K562 (cell line): ENCODE measurements at regions not wholly inside any gene's neighbourhood (a gene's known extent, or its start where the extent isn't known, plus 50 kb on each side); places are given as distances from the start of the nearest gene placed in this dataset.

ENCODE experiments used
- ATAC-seq: fragments of 200-7000 bp; cut with Tn5 transposase; 3 replicates; pipeline ENCODE4 v1.9.1; 2020; ENCODE audit warnings: moderate library complexity
- BruUV-seq: library from RNA; stranded (reverse); fragments of 400-500 nt; replicated peaks from 2 replicates; lab custom pipeline; 2021; lab: Mats Ljungman, UMichigan
- CTCF ChIA-PET: fragments of 300-600 bp; formaldehyde crosslinking; extraction: SDS; loops from one replicate; lab custom pipeline; 2021; ENCODE audit warnings: low intra/inter-chr PET ratio; lab: Yijun Ruan, JAX
- POLR2A ChIA-PET: fragments of 300-600, 350-650 bp; sonication (Branson Sonifier 250); formaldehyde crosslinking; extraction: SDS; loops from one replicate; lab custom pipeline; 2021; ENCODE audit warnings: antibody characterized with exemption, inconsistent platforms; lab: Yijun Ruan, JAX
- DNase-seq, 4 experiments: peaks; one replicate each; pipeline versions ENCODE4 v3.0.0 to v3.0.0-alpha.2; 2011 to 2018; ENCODE audit warnings: low spot score in 3 of 4, mixed read lengths in 3 of 4; ENCODE audit errors: extremely low read depth in 1 of 4
- FAIRE-seq: peaks from 2 replicates; lab custom pipeline; 2011; peaks lifted over from hg19 to GRCh38; lab: Jason Lieb, UNC
- H2AFZ ChIP-seq: 2 replicates; pipeline ENCODE4 v1.6.0; 2011; ENCODE audit warnings: low read depth, low read length, control low read depth, inconsistent platforms
- H3K27ac ChIP-seq: fragments of 200-600 bp; 3 replicates; pipeline ENCODE4 v1.8.0; 2011; ENCODE audit warnings: low read depth, mild to moderate bottlenecking, control low read depth, inconsistent platforms, low read length, moderate library complexity, mixed read lengths; ENCODE audit errors: extremely low read depth
- H3K27me3 ChIP-seq, 2 experiments: fragments of 300-600 bp in 1 of 2; 2 replicates in 1 of 2; 3 replicates in 1 of 2; pipeline versions ENCODE4 v1.6.0 to v1.8.0; 2011; ENCODE audit warnings: inconsistent platforms in 2 of 2, low read length in 2 of 2, mild to moderate bottlenecking in 1 of 2, mixed read lengths in 1 of 2, moderate library complexity in 1 of 2; ENCODE audit not compliant: control insufficient read depth in 2 of 2, insufficient read depth in 2 of 2
- H3K36me3 ChIP-seq: fragments of 300-600 bp; 3 replicates; pipeline ENCODE4 v1.8.0; 2011; ENCODE audit warnings: mild to moderate bottlenecking, low read length, inconsistent platforms; ENCODE audit not compliant: control insufficient read depth, insufficient read depth
- H3K4me1 ChIP-seq, 2 experiments: fragments of 200-600 bp in 1 of 2; replicated peaks in 1 of 2; 2 replicates in 1 of 2; 3 replicates in 1 of 2; pipeline versions ENCODE4 v1.5.1 to v1.8.0; 2011; ENCODE audit warnings: inconsistent platforms in 2 of 2, low read length in 2 of 2, mild to moderate bottlenecking in 1 of 2, mixed read lengths in 1 of 2, moderate library complexity in 1 of 2; ENCODE audit not compliant: control insufficient read depth in 2 of 2, insufficient read depth in 2 of 2
- H3K4me2 ChIP-seq: 2 replicates; pipeline ENCODE4 v1.6.1; 2011; ENCODE audit warnings: low read length, control low read depth, inconsistent platforms, mixed read lengths; ENCODE audit not compliant: insufficient read depth
- H3K4me3 ChIP-seq: fragments of 200-600 bp; sonication (generic), shearing (Covaris generic); 2 replicates; pipeline ENCODE4 v1.5.1; 2016; ENCODE audit warnings: control low read depth, inconsistent platforms
- H3K79me2 ChIP-seq: fragments of 200-600 bp; 3 replicates; pipeline ENCODE4 v1.8.0; 2011; ENCODE audit warnings: low read length, inconsistent platforms; ENCODE audit not compliant: control insufficient read depth, insufficient read depth
- H3K9ac ChIP-seq, 2 experiments: 2 replicates each; pipeline versions ENCODE4 v1.6.0 to v1.6.1; 2011; ENCODE audit warnings: low read depth in 2 of 2, low read length in 2 of 2, control low read depth in 1 of 2, inconsistent platforms in 1 of 2, mild to moderate bottlenecking in 1 of 2, mixed read lengths in 1 of 2; ENCODE audit not compliant: insufficient read depth in 1 of 2
- H3K9me1 ChIP-seq: one replicate; pipeline ENCODE4 v1.6.0; 2011; ENCODE audit warnings: inconsistent platforms, mild to moderate bottlenecking, low read length, moderate library complexity; ENCODE audit not compliant: control insufficient read depth, insufficient read depth
- H3K9me3 ChIP-seq: replicated peaks from 2 replicates; pipeline ENCODE4 v1.5.1; 2011; ENCODE audit warnings: low read depth, low read length, inconsistent platforms; ENCODE audit not compliant: control insufficient read depth, insufficient read depth
- H4K20me1 ChIP-seq: replicated peaks from 2 replicates; pipeline ENCODE4 v1.6.1; 2011; ENCODE audit warnings: low read length, inconsistent platforms, mixed read lengths; ENCODE audit not compliant: control insufficient read depth, insufficient read depth
- ARID4B ChIP-seq: sonication (generic); formaldehyde crosslinking; IDR thresholded peaks from 2 replicates; pipeline ENCODE4 v1.8.0; 2022; ENCODE audit warnings: mild to moderate bottlenecking, missing genetic modification reagents
- CREM ChIP-seq: IDR thresholded peaks from 2 replicates; pipeline ENCODE4 v1.6.1; 2014; ENCODE audit warnings: antibody characterized with exemption, low read depth
- ELF2 ChIP-seq: fragments of 250-450 bp; sonication (Bioruptor Pico); IDR thresholded peaks from 2 replicates; pipeline ENCODE4 v1.5.0; 2021; ENCODE audit warnings: mild to moderate bottlenecking
- FOXJ2 ChIP-seq: fragments of 200-800 bp; sonication (Bioruptor generic); IDR thresholded peaks from 2 replicates; pipeline ENCODE4 v1.6.1; 2016; ENCODE audit warnings: missing genetic modification characterization, missing compliant biosample characterization
- TBP ChIP-seq: optimal IDR thresholded peaks from 2 replicates; pipeline ENCODE3; 2011; ENCODE audit warnings: low read depth, low read length, improper control_type of control experiment
- THAP7 ChIP-seq: fragments of 250-450 bp; sonication (Bioruptor Pico); IDR thresholded peaks from 2 replicates; pipeline ENCODE4 v1.5.0; 2021
- TRIM28 ChIP-seq: fragments of 450-650 bp; IDR thresholded peaks from 2 replicates; pipeline ENCODE4 v1.6.1; 2017
- YBX1 ChIP-seq: fragments of 450-650 bp; IDR thresholded peaks from 2 replicates; pipeline ENCODE4 v1.7.1; 2016; ENCODE audit warnings: mild to moderate bottlenecking
- ZBTB17 ChIP-seq: fragments of 450-650 bp; formaldehyde crosslinking; IDR thresholded peaks from 2 replicates; pipeline ENCODE4 v1.4.0; 2020; ENCODE audit warnings: mild to moderate bottlenecking
- ZNF224 ChIP-seq: sonication (generic); formaldehyde crosslinking; IDR thresholded peaks from 2 replicates; pipeline ENCODE4 v1.8.0; 2022; ENCODE audit warnings: mild to moderate bottlenecking, missing genetic modification reagents
- WGBS: fragments of 100-300 bp; shearing (Covaris generic); methylation state at CpG from one replicate; pipeline ENCODE4 v1.1.6; 2016; ENCODE audit warnings: low coverage, mixed read lengths; ENCODE audit not compliant: insufficient coverage; ENCODE audit errors: missing lambda C conversion rate; 5-methylcytosine and 5-hydroxymethylcytosine counted together
- in situ Hi-C: fragments of 300-500 bp; cut with MboI; formaldehyde crosslinking; loops from 4 replicates; pipeline ENCODE4 v1.15.0; 2018; ENCODE audit warnings: inconsistent platforms, mixed read lengths
- intact Hi-C: fragments of 100-400 bp; cut with micrococcal nuclease; formaldehyde crosslinking; loops from 2 replicates; pipeline ENCODE4 v1.14.2; 2022
- TF ChIP-seq, protein P1 (sequence below): sonication (generic); IDR thresholded peaks from 2 replicates; pipeline ENCODE4 v1.6.1; 2016

GRCh38 chr5:36440300-36440699 lies 138.6 kb upstream of the RANBP3L start:
- WGBS = 18% methylated on average over 5 of the region's 5 CpGs
- no peaks in the 10 kb centered on the region for H4K20me1 ChIP-seq
- peak overlapping the region; percentile 23; the same call in 2 of the 3 replicates for H3K27ac ChIP-seq
- H2AFZ ChIP-seq = peak overlapping the region; percentile 94
- TF ChIP-seq TBP (peak; percentile 22), FOXJ2 (tag) (no peak)
- ChIA-PET CTCF (no interaction called here), POLR2A (interaction anchor here (1.2 to 2.3 kb wide), 4 partner anchors 9 to 19 kb away, joined by 4 to 6 read pairs (median 6); no protein-coding TSS in a partner anchor)
- 0 out of 2 replicates have a peak overlapping the region, but pooled peaks have one; percentile 26 for H3K4me2 ChIP-seq
- no peaks in the 10 kb centered on the region for H3K9me1 ChIP-seq
- H3K9ac ChIP-seq = peak overlapping the region in 1 of 2 experiments; percentile 27; a peak in 2 of 4 replicates
- peak; percentile 29 for FAIRE-seq
- H3K36me3 ChIP-seq = no peaks in the 10 kb centered on the region
- intact Hi-C loops = no loop called here
- no peaks in the 10 kb centered on the region for H3K79me2 ChIP-seq
- 0 out of 5 replicates have a peak, but pooled peaks cover 0 to 2% of the 10 kb centered on the region in 2 experiments for H3K27me3 ChIP-seq
- in situ Hi-C loops = no loop called here
- peak; percentile 52 for ATAC-seq
- no TSS peak for BruUV-seq
- H3K4me3 ChIP-seq = no peak overlapping the region
- no peaks in the 10 kb centered on the region for H3K9me3 ChIP-seq
- peaks cover 30 to 50% of the 10 kb centered on the region in 2 experiments; a peak in 4 of 5 replicates for H3K4me1 ChIP-seq
- DNase-seq = peak in 2 of 4 experiments; percentile 61 to 63

- H3K4me1 ChIP-seq = peaks cover 30 to 50% of the 10 kb centered on the region in 2 experiments; a peak in 4 of 5 replicates
- H3K9ac ChIP-seq = peak overlapping the region in 1 of 2 experiments; percentile 27; a peak in 1 of 4 replicates
- BruUV-seq = no TSS peak
- H3K9me1 ChIP-seq = no peaks in the 10 kb centered on the region
- H3K36me3 ChIP-seq = no peaks in the 10 kb centered on the region
- no peak overlapping the region for H3K4me3 ChIP-seq
- POLR2A ChIA-PET = interaction anchor here (0.5 to 1.3 kb wide), 3 partner anchors 13 to 62 kb away, joined by 3 to 4 read pairs (median 3); no protein-coding TSS in a partner anchor
- H3K27me3 ChIP-seq = no peaks in the 10 kb centered on the region
- H3K27ac ChIP-seq = no peak overlapping the region
- no peak overlapping the region for H3K4me2 ChIP-seq
- intact Hi-C loops (no loop called here), in situ Hi-C loops (no loop called here)
- CTCF ChIA-PET = no interaction called here
- FAIRE-seq = no peak
- no peaks in the 10 kb centered on the region for H3K9me3 ChIP-seq
- 40% methylated on average over 1 of the region's 1 CpG for WGBS
- H2AFZ ChIP-seq = peak overlapping the region; percentile 94
- DNase-seq = no peak
- no peak for ATAC-seq
- H4K20me1 ChIP-seq = no peaks in the 10 kb centered on the region
- no peaks in the 10 kb centered on the region for H3K79me2 ChIP-seq
- TF ChIP-seq ZNF224 (CRISPR knock-in tag) (no peak), THAP7 (CRISPR knock-in tag) (no peak), CREM (no peak), TRIM28 (no peak), YBX1 (no peak), ELF2 (no peak), ZBTB17 (CRISPR knock-in tag) (no peak), ARID4B (CRISPR knock-in tag) (no peak)
- TF ChIP-seq, protein P1, sequence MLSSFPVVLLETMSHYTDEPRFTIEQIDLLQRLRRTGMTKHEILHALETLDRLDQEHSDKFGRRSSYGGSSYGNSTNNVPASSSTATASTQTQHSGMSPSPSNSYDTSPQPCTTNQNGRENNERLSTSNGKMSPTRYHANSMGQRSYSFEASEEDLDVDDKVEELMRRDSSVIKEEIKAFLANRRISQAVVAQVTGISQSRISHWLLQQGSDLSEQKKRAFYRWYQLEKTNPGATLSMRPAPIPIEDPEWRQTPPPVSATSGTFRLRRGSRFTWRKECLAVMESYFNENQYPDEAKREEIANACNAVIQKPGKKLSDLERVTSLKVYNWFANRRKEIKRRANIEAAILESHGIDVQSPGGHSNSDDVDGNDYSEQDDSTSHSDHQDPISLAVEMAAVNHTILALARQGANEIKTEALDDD = no peak
Observed at GRCh38 chr5:36441280-36441679, 139.6 kb upstream of the RANBP3L start.
